ENCODE measurements at regions not wholly inside any gene's neighbourhood (a gene's known extent, or its start where the extent isn't known, plus 50 kb on each side); places are given as distances from the start of the nearest gene placed in this dataset.
A peak's percentile ranks its signal among the peaks of the same experiment; 100 is the strongest.
"Not testable (repeated sequence)": the region's sequence is repeated elsewhere in the genome, so short reads cannot be mapped to it uniquely, and the experiment has no call there.

GRCh38 chr2:208794288-208794975, 387.8 kb downstream of the PTH2R start:
- no peak overlapping the region for H3K27ac ChIP-seq
- TF ChIP-seq CTCF (conservative IDR thresholded peaks at IDR 0.05) (no peak), ZFX (IDR thresholded peaks at IDR 0.05) (no peak)

GRCh38 chr2:208798698-208799097, 392.1 kb downstream of the PTH2R start:
- no peak for TF ChIP-seq ZFX (IDR thresholded peaks at IDR 0.05)
- no peak for TF ChIP-seq CTCF (conservative IDR thresholded peaks at IDR 0.05)
- H3K27ac ChIP-seq, result no peak overlapping the region

GRCh38 chr2:208799397-208799796, 392.8 kb downstream of the PTH2R start:
- TF ChIP-seq ZFX (IDR thresholded peaks at IDR 0.05) (no peak), CTCF (conservative IDR thresholded peaks at IDR 0.05) (no peak)

GRCh38 chr2:208800887-208801286, 394.3 kb downstream of the PTH2R start:
- H3K27ac ChIP-seq, result not testable (repeated sequence)

More at GRCh38 chr2:208799397-208799796, 392.8 kb downstream of the PTH2R start:
- H3K27ac ChIP-seq, result no peak overlapping the region

GRCh38 chr2:208807756-208808155, 401.2 kb downstream of the PTH2R start:
- H3K27ac ChIP-seq, result no peak overlapping the region
- TF ChIP-seq ZFX (IDR thresholded peaks at IDR 0.05) (no peak), CTCF (conservative IDR thresholded peaks at IDR 0.05) (no peak)

- not testable (repeated sequence) for H3K27ac ChIP-seq
These were observed 405.3 kb downstream of the PTH2R start for GRCh38 chr2:208811885-208812284.

- TF ChIP-seq ZFX (IDR thresholded peaks at IDR 0.05) (no peak), CTCF (conservative IDR thresholded peaks at IDR 0.05) (no peak)
- no peak overlapping the region for H3K27ac ChIP-seq
These were observed 412.6 kb downstream of the PTH2R start for GRCh38 chr2:208819190-208819589.

GRCh38 chr2:208820014-208820688, 413.6 kb downstream of the PTH2R start:
- H3K27ac ChIP-seq, result no peak overlapping the region
- no peak for TF ChIP-seq ZFX (IDR thresholded peaks at IDR 0.05)
- peak; percentile 57 for TF ChIP-seq CTCF (conservative IDR thresholded peaks at IDR 0.05)
